GM18870 (cell line): ENCODE measurements at regions not wholly inside any gene's neighbourhood (a gene's known extent, or its start where the extent isn't known, plus 50 kb on each side); places are given as distances from the start of the nearest gene placed in this dataset.
"Not testable (repeated sequence)": the region's sequence is repeated elsewhere in the genome, so short reads cannot be mapped to it uniquely, and the experiment has no call there.

Source experiments
- ATAC-seq: cut with Tn5 transposase; IDR thresholded peaks from one replicate; pipeline ENCODE4 v1.9.1; 2021; ENCODE audit warnings: moderate library complexity; ENCODE audit not compliant: unreplicated experiment

- ATAC-seq = no peak
These were observed 151.7 kb upstream of the ZNF521 start for GRCh38 chr18:25503567-25504081.

- ATAC-seq = no peak
These were observed 145.3 kb upstream of the ZNF521 start for GRCh38 chr18:25497151-25497794.

- ATAC-seq = no peak
These were observed 144.6 kb upstream of the ZNF521 start for GRCh38 chr18:25496544-25496943.

GRCh38 chr18:25495606-25496005 is 143.6 kb upstream of the ZNF521 start:
- ATAC-seq = no peak

- ATAC-seq = no peak
These were observed 142.9 kb upstream of the ZNF521 start for GRCh38 chr18:25494888-25495287.

- no peak for ATAC-seq
These were observed 141.4 kb upstream of the ZNF521 start for GRCh38 chr18:25493401-25493800.

- ATAC-seq = no peak
These were observed 138.3 kb upstream of the ZNF521 start for GRCh38 chr18:25490316-25490715.

GRCh38 chr18:25473008-25473407 is 121.0 kb upstream of the ZNF521 start:
- no peak for ATAC-seq

GRCh38 chr18:25470756-25471524 is 119.0 kb upstream of the ZNF521 start:
- not testable (repeated sequence) for ATAC-seq

- no peak for ATAC-seq
These were observed 118.1 kb upstream of the ZNF521 start for GRCh38 chr18:25470062-25470461.

GRCh38 chr18:25469489-25469888 is 117.5 kb upstream of the ZNF521 start:
- no peak for ATAC-seq

GRCh38 chr18:25467226-25467987 is 115.4 kb upstream of the ZNF521 start:
- ATAC-seq = no peak

- no peak for ATAC-seq
These were observed 113.3 kb upstream of the ZNF521 start for GRCh38 chr18:25465152-25465732.

- ATAC-seq = no peak
These were observed 112.3 kb upstream of the ZNF521 start for GRCh38 chr18:25464227-25464626.

GRCh38 chr18:25463726-25464125 is 111.8 kb upstream of the ZNF521 start:
- no peak for ATAC-seq

GRCh38 chr18:25459814-25460213 is 107.8 kb upstream of the ZNF521 start:
- ATAC-seq = no peak

GRCh38 chr18:25457601-25458000 is 105.6 kb upstream of the ZNF521 start:
- no peak for ATAC-seq

- ATAC-seq = no peak
These were observed 105.2 kb upstream of the ZNF521 start for GRCh38 chr18:25457126-25457525.

- no peak for ATAC-seq
These were observed 104.5 kb upstream of the ZNF521 start for GRCh38 chr18:25456334-25457010.

GRCh38 chr18:25455646-25456045 is 103.7 kb upstream of the ZNF521 start:
- ATAC-seq = no peak

- ATAC-seq = no peak
These were observed 103.2 kb upstream of the ZNF521 start for GRCh38 chr18:25455159-25455558.
